Left renal cortex interstitium (tissue), 4 donors: ENCODE measurements at regions not wholly inside any gene's neighbourhood (a gene's known extent, or its start where the extent isn't known, plus 50 kb on each side); places are given as distances from the start of the nearest gene placed in this dataset.

ENCODE experiments used
- DNase-seq, 4 donors: peaks; one replicate each; pipeline ENCODE4 v3.0.0-alpha.2; 2013; ENCODE audit warnings: low read depth in 4 of 4, low spot score in 2 of 4, missing footprints in 1 of 4

- DNase-seq, result no peak
Measured at GRCh38 chr11:128330203-128330602, 257.2 kb downstream of the ETS1 start.

GRCh38 chr11:128328955-128329551 lies 258.3 kb downstream of the ETS1 start:
- no peak for DNase-seq

GRCh38 chr11:128327274-128327673 lies 260.1 kb downstream of the ETS1 start:
- no peak for DNase-seq

GRCh38 chr11:128326791-128327190 lies 260.6 kb downstream of the ETS1 start:
- DNase-seq, result no peak

GRCh38 chr11:128324531-128325141 lies 262.7 kb downstream of the ETS1 start:
- no peak for DNase-seq

- DNase-seq, result no peak
Measured at GRCh38 chr11:128324051-128324481, 263.3 kb downstream of the ETS1 start.

- no peak for DNase-seq
Measured at GRCh38 chr11:128323381-128323780, 264.0 kb downstream of the ETS1 start.

- no peak for DNase-seq
Measured at GRCh38 chr11:128318856-128319474, 268.4 kb downstream of the ETS1 start.

- no peak for DNase-seq
Measured at GRCh38 chr11:128316541-128317227, 270.7 kb downstream of the ETS1 start.

GRCh38 chr11:128315933-128316332 lies 271.4 kb downstream of the ETS1 start:
- no peak for DNase-seq

- DNase-seq, result no peak
Measured at GRCh38 chr11:128313931-128314330, 273.4 kb downstream of the ETS1 start.

- DNase-seq, result no peak
Measured at GRCh38 chr11:128311742-128312719, 275.3 kb downstream of the ETS1 start.

GRCh38 chr11:128310676-128311445 lies 276.5 kb downstream of the ETS1 start:
- no peak for DNase-seq

- DNase-seq, result no peak
Measured at GRCh38 chr11:128310005-128310404, 277.4 kb downstream of the ETS1 start.

GRCh38 chr11:128308794-128309193 lies 278.6 kb downstream of the ETS1 start:
- no peak for DNase-seq

- DNase-seq, result no peak
Measured at GRCh38 chr11:128305588-128305987, 281.8 kb downstream of the ETS1 start.

- no peak for DNase-seq
Measured at GRCh38 chr11:128304666-128305485, 282.5 kb downstream of the ETS1 start.

- no peak for DNase-seq
Measured at GRCh38 chr11:128304116-128304515, 283.2 kb downstream of the ETS1 start.

- no peak for DNase-seq
Measured at GRCh38 chr11:128303383-128303782, 284.0 kb downstream of the ETS1 start.
